ENCODE measurements at regions not wholly inside any gene's neighbourhood (a gene's known extent, or its start where the extent isn't known, plus 50 kb on each side); places are given as distances from the start of the nearest gene placed in this dataset.

- no peak for DNase-seq
Measured at GRCh38 chr2:128368437-128369107, 49.9 kb upstream of the HS6ST1 start.

GRCh38 chr2:128369108-128369555 lies 50.5 kb upstream of the HS6ST1 start:
- DNase-seq, result no peak

- no peak for DNase-seq
Measured at GRCh38 chr2:128369602-128370467, 51.2 kb upstream of the HS6ST1 start.

- DNase-seq, result no peak
Measured at GRCh38 chr2:128370468-128371247, 52.0 kb upstream of the HS6ST1 start.

- no peak for DNase-seq
Measured at GRCh38 chr2:128371248-128371630, 52.6 kb upstream of the HS6ST1 start.

GRCh38 chr2:128371648-128372345 lies 53.1 kb upstream of the HS6ST1 start:
- DNase-seq, result no peak

- DNase-seq, result no peak
Measured at GRCh38 chr2:128372621-128373341, 54.1 kb upstream of the HS6ST1 start.

GRCh38 chr2:128373451-128374000 lies 54.9 kb upstream of the HS6ST1 start:
- DNase-seq, result no peak

- DNase-seq, result no peak
Measured at GRCh38 chr2:128374001-128374710, 55.5 kb upstream of the HS6ST1 start.

- no peak for DNase-seq
Measured at GRCh38 chr2:128374711-128375413, 56.2 kb upstream of the HS6ST1 start.

GRCh38 chr2:128375454-128375853 lies 56.8 kb upstream of the HS6ST1 start:
- no peak for DNase-seq

GRCh38 chr2:128376241-128377041 lies 57.8 kb upstream of the HS6ST1 start:
- DNase-seq, result no peak

GRCh38 chr2:128377071-128377910 lies 58.6 kb upstream of the HS6ST1 start:
- no peak for DNase-seq

GRCh38 chr2:128378231-128379020 lies 59.8 kb upstream of the HS6ST1 start:
- DNase-seq, result no peak

- DNase-seq, result no peak
Measured at GRCh38 chr2:128379021-128380015, 60.6 kb upstream of the HS6ST1 start.

Data from 8988T (cell line).